GM18858 (cell line): ENCODE measurements at regions not wholly inside any gene's neighbourhood (a gene's known extent, or its start where the extent isn't known, plus 50 kb on each side); places are given as distances from the start of the nearest gene placed in this dataset.
A peak's percentile ranks its signal among the peaks of the same experiment; 100 is the strongest.

Experiments
- ATAC-seq: cut with Tn5 transposase; IDR thresholded peaks from one replicate; pipeline ENCODE4 v1.9.1; 2021; ENCODE audit not compliant: unreplicated experiment

DNA sequence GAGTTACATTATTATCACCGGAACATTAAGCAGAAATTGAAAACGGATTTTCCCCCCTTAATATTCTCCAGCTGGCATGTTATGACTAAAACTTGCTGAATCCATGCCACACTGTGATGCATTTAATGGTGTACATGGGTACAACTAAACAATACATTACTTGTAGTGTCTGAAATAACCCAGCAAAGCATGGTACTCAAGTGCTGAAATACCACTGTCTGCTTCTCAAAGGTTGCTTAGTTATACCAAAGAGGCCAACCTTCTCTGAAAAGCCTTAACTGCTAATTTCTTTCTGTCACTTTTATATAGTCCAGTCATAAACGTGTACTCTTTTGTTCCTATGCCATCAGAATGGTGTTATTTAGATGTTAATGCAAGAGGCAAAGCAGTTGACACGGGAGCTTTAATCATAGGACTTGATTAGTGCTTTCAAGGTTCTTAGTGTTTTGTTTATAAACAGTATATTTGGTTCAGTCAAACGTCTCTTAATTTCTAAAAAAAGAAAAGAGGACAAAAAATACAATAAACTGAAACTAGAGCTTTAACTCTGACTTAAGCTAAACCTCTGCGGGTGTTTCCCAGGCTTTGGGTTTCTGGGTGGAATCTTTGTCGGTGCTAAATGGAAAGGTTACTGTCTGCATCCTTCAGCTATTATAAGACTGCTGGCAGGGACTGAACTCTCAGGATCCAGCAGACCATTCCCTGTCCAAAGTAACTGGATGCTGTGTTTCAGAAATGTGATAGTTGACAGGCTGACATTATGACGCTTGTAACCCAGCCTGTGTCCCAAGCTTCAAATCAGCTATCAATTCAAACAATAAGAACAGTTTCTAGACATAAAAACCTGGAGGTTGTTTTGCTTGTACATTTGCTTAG lies 202.6 kb downstream of the PPP1R3A start:
- no peak for ATAC-seq

DNA sequence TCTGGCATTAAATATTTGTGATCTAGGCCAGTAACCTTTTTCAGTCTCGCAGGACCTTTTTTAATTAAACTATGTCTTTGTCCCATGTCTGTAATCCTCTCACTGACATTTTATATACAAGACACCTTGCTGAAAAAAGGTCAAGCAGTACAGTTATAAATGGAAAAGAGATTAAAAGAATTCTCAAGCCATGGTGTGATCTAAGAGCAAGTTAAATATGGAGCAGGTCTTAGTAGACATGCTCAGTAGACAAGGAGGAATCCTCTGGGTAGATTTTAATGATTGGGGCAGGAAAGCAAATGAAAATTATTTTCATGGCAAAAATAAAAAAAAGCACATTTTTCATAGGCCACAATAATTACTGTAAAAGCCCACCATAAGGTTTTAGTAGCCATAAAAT lies 203.5 kb downstream of the PPP1R3A start:
- no peak for ATAC-seq

DNA sequence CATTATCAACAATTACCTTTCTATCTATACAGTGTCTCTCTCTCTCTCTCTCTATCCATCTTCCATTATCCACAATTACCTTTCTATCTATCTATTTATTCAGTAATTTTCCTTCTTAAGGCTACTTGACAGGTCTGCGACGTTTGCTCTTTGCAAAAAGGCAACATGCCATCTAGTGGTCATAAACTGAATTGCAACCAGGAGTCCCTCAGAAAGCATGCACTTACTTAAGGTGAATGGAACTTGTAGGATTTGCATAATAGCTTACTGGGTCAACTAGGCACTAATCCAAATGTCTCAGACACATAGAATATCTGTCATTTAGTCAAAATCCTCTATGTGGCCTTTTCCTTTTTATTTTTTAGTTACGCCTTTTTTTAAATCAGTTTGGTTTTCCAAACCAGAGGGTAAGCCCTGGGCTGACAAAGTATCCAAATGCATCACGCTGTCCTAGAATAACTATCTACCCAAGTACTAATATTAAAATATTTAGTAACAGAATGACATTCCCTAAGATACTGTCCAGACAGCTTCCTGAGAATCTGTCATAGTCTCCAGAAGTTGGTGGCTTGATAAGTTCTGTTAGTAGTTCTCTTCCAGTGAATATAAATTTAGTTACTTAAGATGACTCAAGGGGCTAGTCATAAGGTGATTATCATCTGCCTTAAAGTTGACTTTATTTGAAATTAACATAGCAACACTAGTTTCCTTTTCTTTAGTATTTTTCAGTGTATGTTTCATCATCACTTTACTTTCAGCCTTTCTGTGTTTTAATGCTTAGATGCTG lies 208.3 kb downstream of the PPP1R3A start:
- peak; percentile 98 for ATAC-seq

DNA sequence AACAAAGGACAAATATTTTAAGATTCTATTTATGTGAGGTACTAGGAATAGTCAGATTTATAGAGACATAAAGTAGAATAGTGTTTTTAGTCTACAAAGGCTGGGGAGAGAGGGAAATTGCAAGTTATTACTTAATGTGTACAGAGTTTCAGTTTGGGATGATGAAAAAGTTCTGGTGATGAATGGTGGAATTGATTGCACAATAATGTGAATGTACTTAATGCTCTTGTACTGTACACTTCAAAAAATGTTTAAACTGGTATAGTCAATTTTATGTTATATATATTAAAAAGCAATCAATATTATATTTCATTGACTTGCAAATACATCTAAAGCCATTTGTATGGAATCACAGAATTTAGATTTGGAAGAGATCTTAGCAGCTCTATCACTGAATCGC lies 213.4 kb downstream of the PPP1R3A start:
- ATAC-seq: no peak

DNA sequence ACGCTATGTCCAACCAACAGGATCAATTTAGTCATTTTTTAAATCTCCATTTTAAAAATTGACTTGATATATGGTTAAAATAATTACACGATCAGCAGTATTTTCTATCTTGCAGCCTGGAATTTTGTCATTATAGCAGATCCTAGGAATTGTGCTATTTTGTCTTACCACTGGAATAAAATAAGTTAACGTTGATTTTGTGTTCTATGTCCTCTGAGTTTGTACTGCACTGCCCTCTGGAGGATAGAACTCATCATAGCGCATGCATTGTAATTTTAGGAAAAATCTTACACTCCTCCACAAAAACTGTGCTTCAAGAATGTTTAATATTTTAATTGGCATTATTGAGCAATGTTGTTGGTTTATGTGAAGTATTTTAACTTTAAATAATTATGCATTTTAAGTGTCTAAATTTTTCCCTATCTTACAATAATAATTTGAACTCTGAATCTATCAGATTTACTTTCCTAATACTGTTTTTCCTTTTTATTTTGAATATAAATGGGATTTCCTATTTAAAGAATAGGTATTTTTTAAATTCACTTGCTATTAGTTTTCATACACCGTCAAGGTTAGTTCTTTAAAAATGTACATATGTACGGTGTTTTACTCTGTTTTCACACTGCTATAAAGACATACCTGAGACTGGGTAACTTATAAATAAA lies 220.1 kb downstream of the PPP1R3A start:
- ATAC-seq: no peak

DNA sequence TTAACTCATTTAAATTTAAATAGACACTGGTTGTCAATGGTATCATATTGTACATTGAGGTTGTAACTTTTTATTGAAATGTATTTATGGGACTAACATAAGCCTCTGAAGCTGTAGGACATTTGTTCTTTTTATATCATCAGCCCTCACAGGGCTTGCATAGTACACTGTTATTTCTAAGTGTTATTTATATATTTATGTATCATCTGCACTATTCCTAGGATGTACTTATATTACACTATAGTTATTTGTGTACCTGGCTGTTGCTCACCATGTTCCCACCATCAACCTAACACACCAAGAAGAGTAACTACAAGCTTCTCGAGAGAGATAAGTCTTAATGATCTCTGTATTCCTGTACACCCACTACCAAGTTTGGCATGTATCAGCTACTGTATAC lies 224.7 kb downstream of the PPP1R3A start:
- ATAC-seq: no peak

DNA sequence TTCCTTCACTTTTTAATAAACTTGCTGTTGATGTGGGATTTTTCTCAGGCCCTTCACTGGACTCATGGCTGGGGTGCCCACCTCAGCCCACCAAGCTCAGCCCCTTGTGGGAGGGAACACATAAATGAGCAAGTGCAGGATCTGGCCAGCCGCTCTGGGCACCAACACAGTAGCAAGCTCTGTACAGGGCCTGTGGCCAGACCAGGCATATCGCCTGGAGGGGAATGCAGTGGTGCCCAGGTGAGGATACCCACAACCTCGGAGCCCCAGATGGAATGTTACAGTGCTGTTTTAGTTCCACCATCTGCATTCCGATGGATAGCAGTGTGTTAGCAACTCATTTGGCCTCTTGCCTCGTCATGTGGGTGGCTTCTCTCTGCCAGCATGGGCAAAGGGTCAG lies 234.6 kb downstream of the PPP1R3A start:
- no peak for ATAC-seq

DNA sequence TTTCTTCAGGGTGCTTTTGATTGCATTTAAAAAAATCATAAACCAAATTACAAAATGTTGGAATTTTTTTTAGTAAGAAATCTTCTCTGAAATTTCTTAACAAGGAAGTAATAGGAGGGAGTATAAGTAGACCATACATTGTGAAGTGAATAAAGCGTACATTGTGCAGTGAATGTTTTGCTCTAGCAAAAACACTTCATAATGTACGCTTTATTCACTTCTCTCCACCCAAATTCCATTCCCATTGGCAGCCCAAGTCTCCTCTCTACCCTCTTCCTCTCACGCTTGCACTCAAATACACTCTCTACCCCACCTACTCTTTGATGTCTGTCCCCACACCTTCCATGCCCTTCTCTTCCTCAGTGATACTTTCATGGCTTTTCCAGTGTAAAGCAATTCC lies 241.0 kb downstream of the PPP1R3A start:
- ATAC-seq: no peak

DNA sequence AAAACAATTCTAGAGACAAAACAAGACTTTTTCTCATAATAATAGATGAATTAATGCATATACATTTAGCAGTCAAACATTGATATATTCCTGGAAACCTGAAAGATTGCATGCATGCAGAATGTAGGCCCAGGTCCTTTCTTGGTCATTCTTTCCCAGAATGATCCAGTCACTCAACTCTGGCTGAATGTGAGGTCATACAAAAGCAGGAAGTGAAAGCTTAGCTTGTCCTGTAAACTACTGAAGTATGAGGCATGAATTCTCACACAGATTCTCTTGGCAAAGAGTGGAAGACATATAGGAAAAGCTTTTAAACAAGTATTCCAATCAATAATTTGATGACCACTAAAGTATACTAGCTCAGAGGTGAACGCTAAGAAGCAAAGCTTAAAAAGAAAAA lies 253.9 kb downstream of the PPP1R3A start:
- ATAC-seq: no peak

DNA sequence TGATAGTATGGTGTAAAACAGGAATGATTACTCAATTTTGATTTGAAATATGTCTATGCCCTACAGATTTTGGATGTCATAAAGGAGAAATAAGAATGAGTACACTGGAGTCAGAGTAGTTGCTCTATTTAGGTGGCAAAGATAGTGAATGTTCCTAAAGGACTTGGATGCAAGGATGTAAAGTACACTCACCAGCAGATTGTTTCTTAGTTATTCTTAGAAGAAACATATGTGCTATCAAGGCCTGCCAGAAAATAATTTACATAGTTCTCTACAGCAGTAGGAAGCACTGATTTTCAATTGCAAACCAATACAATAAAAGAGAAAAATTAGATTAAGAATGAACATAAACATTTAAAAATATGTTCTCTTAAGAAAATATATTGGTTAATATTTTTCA lies 259.4 kb downstream of the PPP1R3A start:
- ATAC-seq: no peak

DNA sequence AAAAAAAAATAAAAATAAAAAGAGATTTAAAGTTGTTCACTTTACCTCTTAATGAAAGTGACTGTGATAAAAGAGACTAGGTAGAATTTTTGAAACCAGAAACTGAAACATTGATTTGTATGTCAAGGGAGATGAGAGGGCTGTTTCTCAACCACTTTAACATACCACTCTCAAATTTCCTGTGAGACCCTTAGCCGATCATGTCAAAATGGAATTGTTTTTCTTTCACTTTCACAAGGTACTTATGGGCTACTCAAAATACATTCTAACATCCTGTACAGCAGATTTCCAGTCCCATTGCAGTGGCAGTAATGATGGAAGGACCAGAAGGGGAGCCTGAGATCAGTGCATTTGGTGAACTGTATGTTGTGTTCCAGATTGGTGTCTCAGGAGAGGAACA lies 261.2 kb downstream of the PPP1R3A start:
- ATAC-seq: peak; percentile 94

DNA sequence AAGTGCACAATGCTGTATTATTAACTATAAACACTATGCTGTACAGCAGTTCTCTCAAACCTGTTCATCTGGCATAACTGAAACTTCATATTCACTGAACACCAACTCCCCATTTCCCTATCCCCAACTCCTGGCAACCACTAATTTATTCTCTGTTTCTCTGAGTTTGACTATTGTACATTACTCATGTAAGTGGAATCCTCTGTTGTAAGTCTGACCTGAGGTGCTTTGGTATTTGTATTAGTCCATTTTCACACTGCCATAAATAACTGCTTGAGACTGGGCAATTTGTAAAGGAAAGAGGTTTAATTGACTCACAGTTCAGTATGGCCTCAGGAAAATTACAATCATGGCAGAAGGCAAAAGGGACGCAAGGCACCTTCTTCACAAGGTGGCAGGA lies 266.3 kb downstream of the PPP1R3A start:
- ATAC-seq: no peak

DNA sequence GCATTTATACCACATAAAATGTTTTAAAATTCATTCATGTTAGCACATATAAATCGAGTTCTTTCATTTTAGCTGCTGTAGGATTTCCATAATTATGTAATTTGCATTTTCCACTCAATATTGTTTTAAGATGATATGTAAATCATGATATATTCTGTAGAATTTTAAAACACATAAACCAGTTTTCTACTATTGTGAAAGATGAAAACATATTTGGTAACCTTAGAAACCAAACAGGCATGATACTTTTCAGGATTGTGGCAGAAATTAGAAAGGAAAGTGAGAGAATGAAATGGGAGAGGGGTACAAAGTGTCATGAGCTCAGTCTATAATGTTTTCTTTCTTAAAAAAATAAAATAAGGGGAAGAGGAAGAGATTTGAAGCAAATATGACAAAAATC lies 269.3 kb downstream of the PPP1R3A start:
- ATAC-seq: no peak

DNA sequence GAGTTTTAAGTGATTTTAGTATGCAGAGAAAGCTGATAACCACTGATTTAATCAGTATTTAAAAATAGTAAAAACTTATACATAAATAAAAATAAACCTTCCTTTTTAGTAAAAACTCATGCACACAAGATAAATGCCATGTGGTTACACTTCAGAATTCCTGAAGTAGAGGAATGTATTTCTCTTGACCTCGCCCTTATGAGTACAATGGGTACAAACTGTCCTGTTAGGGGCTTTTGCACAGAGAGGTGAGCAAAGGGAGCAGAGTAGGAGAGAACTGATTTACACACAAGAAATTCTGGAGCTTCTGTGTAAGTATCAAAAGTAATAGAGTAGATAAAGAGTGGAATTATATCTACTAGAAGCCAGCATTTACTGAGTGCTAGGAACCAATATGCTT lies 279.6 kb downstream of the PPP1R3A start:
- ATAC-seq: no peak

DNA sequence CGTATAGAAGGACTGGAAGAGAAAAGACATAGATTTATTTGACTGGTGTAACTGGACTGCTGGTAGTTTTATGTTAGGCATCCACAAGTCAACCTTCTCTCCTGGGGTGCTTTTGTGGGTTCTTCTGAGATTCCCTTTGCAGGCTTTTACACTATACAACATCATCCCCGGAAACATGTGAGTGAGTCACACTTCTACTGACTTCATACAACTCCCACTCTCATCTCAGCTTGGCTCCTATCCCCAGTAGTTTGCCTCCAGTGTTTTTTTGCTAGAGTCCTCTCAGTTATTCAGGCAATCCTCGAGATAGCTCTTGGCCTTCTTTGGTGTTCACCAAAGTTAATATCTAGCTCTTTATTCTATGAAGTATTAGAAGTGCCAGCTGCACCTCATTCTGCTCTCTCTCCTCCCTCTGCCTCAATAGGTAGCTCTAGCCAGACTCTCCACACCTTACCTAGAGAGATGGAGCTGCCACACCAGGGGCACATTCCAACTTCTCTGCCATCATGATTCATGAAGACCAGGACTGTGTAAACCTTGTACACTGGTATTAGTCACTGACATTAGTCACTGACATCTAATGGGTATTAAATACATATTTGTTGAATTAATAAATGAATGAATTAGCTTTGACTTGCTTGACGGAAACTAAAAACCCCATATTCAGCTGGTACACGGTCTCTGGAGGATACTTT lies 281.9 kb downstream of the PPP1R3A start:
- no peak for ATAC-seq

DNA sequence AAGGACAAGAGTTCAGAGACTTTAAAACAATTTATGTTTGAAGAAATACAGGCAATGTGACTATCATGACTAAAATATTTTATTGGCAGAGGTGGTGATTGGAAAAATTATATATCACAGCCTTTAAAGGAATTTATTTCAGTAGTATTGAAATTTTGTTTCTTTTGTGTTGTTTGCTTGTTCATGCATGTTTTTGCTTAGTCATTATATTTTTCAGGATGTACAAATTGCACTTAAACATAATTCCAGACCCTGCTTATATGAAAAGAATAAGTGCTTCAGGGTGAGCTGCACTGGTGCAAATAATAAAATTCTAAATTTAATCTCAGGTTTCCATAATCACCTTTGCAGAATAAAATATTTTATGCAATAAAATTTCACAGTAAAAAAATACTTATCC lies 283.3 kb downstream of the PPP1R3A start:
- ATAC-seq: no peak

DNA sequence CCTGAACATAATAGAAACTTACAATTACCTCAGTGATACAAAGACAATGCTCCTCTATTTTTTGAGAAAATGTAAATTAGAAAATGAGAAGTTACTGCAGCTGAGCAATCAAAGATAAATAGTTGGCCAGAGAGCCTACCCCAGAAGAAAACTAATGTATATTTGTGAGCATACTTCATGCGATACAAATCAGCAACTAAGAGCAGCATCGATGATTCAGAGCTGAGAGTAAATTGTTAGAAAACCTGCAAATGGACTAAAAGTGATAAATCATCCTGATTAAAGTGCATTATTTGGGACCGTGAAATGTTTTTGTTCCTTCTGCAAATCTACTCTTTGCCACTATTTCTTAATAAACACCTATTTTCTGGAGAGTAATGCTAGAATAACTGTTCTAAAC lies 285.7 kb downstream of the PPP1R3A start:
- ATAC-seq: no peak

DNA sequence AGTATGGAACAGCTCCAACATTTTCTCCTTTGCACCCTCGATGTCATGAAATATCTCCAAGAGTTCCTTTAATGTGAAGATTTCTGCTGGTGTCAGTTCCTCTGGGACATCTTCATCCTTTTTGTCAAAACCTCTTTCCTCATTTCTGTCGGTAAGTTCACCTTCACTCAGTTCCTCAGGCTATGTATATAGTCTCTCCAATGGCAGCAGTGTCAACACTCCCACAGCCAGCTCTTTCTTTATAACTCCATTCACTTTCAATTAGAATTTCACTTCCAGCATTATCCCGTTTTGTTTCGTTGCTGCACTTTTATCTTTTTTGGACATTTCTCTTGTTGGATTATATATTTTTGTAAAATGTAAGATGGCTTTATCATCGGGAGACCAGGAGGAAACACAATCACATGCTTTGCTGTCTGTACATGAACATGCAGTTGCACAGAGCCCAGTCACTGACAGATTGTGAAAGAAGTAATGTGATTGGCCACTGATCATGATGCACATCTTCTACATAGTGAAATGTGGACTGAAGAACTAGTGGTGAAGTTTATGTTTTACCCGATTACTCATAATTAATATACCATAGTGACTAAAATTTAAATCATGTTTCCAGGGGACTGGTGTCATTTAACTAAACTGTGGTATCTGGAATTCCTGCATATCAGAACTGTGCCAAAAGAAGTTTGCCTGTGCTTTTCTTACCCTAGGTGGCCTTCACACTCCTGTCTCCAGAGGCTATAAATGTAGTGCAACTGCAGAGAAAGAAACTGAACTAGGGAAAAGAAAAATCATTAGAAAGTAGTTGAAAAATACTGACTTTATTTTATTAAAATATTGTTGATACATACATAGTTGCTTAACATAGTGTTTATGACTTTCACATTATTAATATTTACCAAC lies 289.6 kb downstream of the PPP1R3A start:
- ATAC-seq: no peak

DNA sequence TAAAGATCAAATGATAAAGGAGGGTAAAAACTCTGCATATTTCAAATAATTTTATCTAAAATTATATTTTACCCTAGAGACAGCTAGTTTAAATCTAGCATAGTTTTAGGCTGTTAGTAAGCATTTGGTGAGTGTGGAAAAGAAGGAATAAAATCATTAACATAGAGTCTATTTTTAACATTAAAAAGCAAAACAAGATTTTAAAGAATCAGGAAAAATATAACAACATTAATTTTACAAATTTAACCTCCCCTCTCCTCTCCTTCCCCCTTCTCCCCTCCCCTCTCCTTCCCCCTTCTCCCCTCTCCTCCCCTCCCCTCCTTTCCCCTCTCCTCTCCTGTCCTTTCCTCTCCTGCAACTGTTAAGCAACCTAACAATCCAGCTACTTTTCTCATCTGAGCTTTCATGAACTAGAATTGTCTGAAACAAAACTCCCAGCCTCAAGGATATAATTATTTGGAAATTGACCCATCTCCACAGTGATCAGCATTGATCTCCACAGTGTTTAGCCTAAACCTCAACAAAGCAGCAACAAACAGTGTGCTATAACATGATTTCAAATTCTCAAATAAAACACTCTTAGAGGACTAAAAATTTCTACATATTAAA lies 293.2 kb downstream of the PPP1R3A start:
- ATAC-seq: no peak

DNA sequence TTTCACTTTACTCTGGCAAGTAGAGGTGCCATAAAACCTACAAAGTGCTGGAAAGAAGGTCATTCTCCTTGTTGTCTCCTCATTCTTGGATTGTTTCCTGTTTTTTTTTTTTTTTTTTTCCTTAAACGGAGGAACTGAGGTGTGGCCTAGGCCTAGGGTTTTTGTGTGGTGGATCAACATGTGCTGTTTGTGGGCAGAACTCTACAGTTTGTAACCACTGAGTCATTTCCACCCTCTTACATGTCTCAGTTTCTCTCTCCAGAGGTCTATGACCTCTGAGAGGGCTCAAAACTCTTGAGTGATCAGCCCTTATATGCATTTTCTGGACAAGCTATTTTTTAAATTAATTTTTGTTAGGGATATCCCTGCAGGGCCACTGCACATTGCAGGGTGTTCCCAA lies 296.0 kb downstream of the PPP1R3A start:
- ATAC-seq: no peak
